ENCODE measurements at regions not wholly inside any gene's neighbourhood (a gene's known extent, or its start where the extent isn't known, plus 50 kb on each side); places are given as distances from the start of the nearest gene placed in this dataset.

- CTCF ChIA-PET: interaction anchor here (1.2 kb wide), 1 partner anchor 205 kb away, joined by 3 read pairs; no protein-coding TSS in a partner anchor
- DNase-seq (ENCODE audit: extremely low spot score): no peak
- POLR2A ChIA-PET: no interaction called here
- no peak for TF ChIP-seq ZNF384 (IDR thresholded peaks at IDR 0.05)
These were observed 124.2 kb downstream of the APIP start for GRCh38 chr11:34791780-34792542.

GRCh38 chr11:34790620-34791019, 125.6 kb downstream of the APIP start:
- DNase-seq (ENCODE audit: extremely low spot score): no peak
- CTCF ChIA-PET: interaction anchor here (1.2 kb wide), 1 partner anchor 203 kb away, joined by 3 read pairs; no protein-coding TSS in a partner anchor

GRCh38 chr11:34789196-34789834, 126.9 kb downstream of the APIP start:
- no peak for DNase-seq (ENCODE audit: extremely low spot score)
- ChIA-PET CTCF (no interaction called here), POLR2A (no interaction called here)
- TF ChIP-seq LEF1 (IDR thresholded peaks at IDR 0.05; ENCODE audit: borderline replicate concordance): no peak
- no peak for TF ChIP-seq FOXA1 (IDR thresholded peaks at IDR 0.05)
- TF ChIP-seq SP1 (IDR thresholded peaks at IDR 0.05): no peak
- TF ChIP-seq PKNOX1 (IDR thresholded peaks at IDR 0.05): no peak
- TF ChIP-seq NFRKB (IDR thresholded peaks at IDR 0.05): no peak
- TF ChIP-seq TARDBP (IDR thresholded peaks at IDR 0.05): no peak
- no peak for TF ChIP-seq BHLHE40 (IDR thresholded peaks at IDR 0.05; ENCODE audit: borderline replicate concordance)
- TF ChIP-seq FOXK2 (IDR thresholded peaks at IDR 0.05): no peak
- TF ChIP-seq CTBP1 (IDR thresholded peaks at IDR 0.05; ENCODE audit: borderline replicate concordance): no peak
- no peak for TF ChIP-seq ARNT (IDR thresholded peaks at IDR 0.05)

More at GRCh38 chr11:34790620-34791019, 125.6 kb downstream of the APIP start:
- no peak for TF ChIP-seq NFRKB (IDR thresholded peaks at IDR 0.05)
- no peak for TF ChIP-seq FOXK2 (IDR thresholded peaks at IDR 0.05)
- no peak for TF ChIP-seq FOXM1 (IDR thresholded peaks at IDR 0.05; ENCODE audit: borderline replicate concordance)
- TF ChIP-seq ARNT (IDR thresholded peaks at IDR 0.05): no peak
- no peak for TF ChIP-seq CTBP1 (IDR thresholded peaks at IDR 0.05; ENCODE audit: borderline replicate concordance)
- TF ChIP-seq HDGF (IDR thresholded peaks at IDR 0.05; ENCODE audit: borderline replicate concordance): no peak
- TF ChIP-seq BHLHE40 (IDR thresholded peaks at IDR 0.05; ENCODE audit: borderline replicate concordance): no peak
- TF ChIP-seq PKNOX1 (IDR thresholded peaks at IDR 0.05): no peak
- TF ChIP-seq TARDBP (IDR thresholded peaks at IDR 0.05): no peak
- no peak for TF ChIP-seq L3MBTL2 (conservative IDR thresholded peaks at IDR 0.05)
- no peak for TF ChIP-seq FOXA1 (IDR thresholded peaks at IDR 0.05)
- TF ChIP-seq SUZ12 (IDR thresholded peaks at IDR 0.05): no peak
- TF ChIP-seq LEF1 (IDR thresholded peaks at IDR 0.05; ENCODE audit: borderline replicate concordance): no peak
- no peak for TF ChIP-seq ELF4 (IDR thresholded peaks at IDR 0.05)
- no peak for TF ChIP-seq ZNF384 (IDR thresholded peaks at IDR 0.05)
- no peak for TF ChIP-seq SP1 (IDR thresholded peaks at IDR 0.05)
- POLR2A ChIA-PET: no interaction called here

GRCh38 chr11:34788642-34789041, 127.5 kb downstream of the APIP start:
- ChIA-PET POLR2A (no interaction called here), CTCF (no interaction called here)
- DNase-seq (ENCODE audit: extremely low spot score): no peak
- no peak for TF ChIP-seq SUZ12 (IDR thresholded peaks at IDR 0.05)
- no peak for TF ChIP-seq PKNOX1 (IDR thresholded peaks at IDR 0.05)
- TF ChIP-seq LEF1 (IDR thresholded peaks at IDR 0.05; ENCODE audit: borderline replicate concordance): no peak
- TF ChIP-seq BHLHE40 (IDR thresholded peaks at IDR 0.05; ENCODE audit: borderline replicate concordance): no peak
- no peak for TF ChIP-seq SP1 (IDR thresholded peaks at IDR 0.05)
- no peak for TF ChIP-seq FOXM1 (IDR thresholded peaks at IDR 0.05; ENCODE audit: borderline replicate concordance)
- TF ChIP-seq L3MBTL2 (conservative IDR thresholded peaks at IDR 0.05): no peak
- TF ChIP-seq CTBP1 (IDR thresholded peaks at IDR 0.05; ENCODE audit: borderline replicate concordance): no peak
- TF ChIP-seq HDGF (IDR thresholded peaks at IDR 0.05; ENCODE audit: borderline replicate concordance): no peak
- TF ChIP-seq NFRKB (IDR thresholded peaks at IDR 0.05): no peak
- no peak for TF ChIP-seq TARDBP (IDR thresholded peaks at IDR 0.05)
- TF ChIP-seq ELF4 (IDR thresholded peaks at IDR 0.05): no peak
- TF ChIP-seq ZNF384 (IDR thresholded peaks at IDR 0.05): no peak
- no peak for TF ChIP-seq FOXK2 (IDR thresholded peaks at IDR 0.05)
- no peak for TF ChIP-seq FOXA1 (IDR thresholded peaks at IDR 0.05)
- TF ChIP-seq ARNT (IDR thresholded peaks at IDR 0.05): no peak

GRCh38 chr11:34787895-34788294, 128.3 kb downstream of the APIP start:
- ChIA-PET CTCF (no interaction called here), POLR2A (no interaction called here)
- DNase-seq (ENCODE audit: extremely low spot score): no peak
- TF ChIP-seq NFRKB (IDR thresholded peaks at IDR 0.05): no peak
- no peak for TF ChIP-seq LEF1 (IDR thresholded peaks at IDR 0.05; ENCODE audit: borderline replicate concordance)
- no peak for TF ChIP-seq TARDBP (IDR thresholded peaks at IDR 0.05)
- no peak for TF ChIP-seq PKNOX1 (IDR thresholded peaks at IDR 0.05)
- no peak for TF ChIP-seq CTBP1 (IDR thresholded peaks at IDR 0.05; ENCODE audit: borderline replicate concordance)
- TF ChIP-seq HDGF (IDR thresholded peaks at IDR 0.05; ENCODE audit: borderline replicate concordance): no peak
- no peak for TF ChIP-seq ZNF384 (IDR thresholded peaks at IDR 0.05)
- no peak for TF ChIP-seq SP1 (IDR thresholded peaks at IDR 0.05)
- TF ChIP-seq FOXM1 (IDR thresholded peaks at IDR 0.05; ENCODE audit: borderline replicate concordance): no peak
- no peak for TF ChIP-seq ELF4 (IDR thresholded peaks at IDR 0.05)
- TF ChIP-seq ARNT (IDR thresholded peaks at IDR 0.05): no peak
- no peak for TF ChIP-seq BHLHE40 (IDR thresholded peaks at IDR 0.05; ENCODE audit: borderline replicate concordance)
- no peak for TF ChIP-seq FOXA1 (IDR thresholded peaks at IDR 0.05)
- TF ChIP-seq FOXK2 (IDR thresholded peaks at IDR 0.05): no peak
- no peak for TF ChIP-seq SUZ12 (IDR thresholded peaks at IDR 0.05)
- TF ChIP-seq L3MBTL2 (conservative IDR thresholded peaks at IDR 0.05): no peak

Measured in HEK293T (cell line).